HG03135 (cell line): ENCODE measurements at regions not wholly inside any gene's neighbourhood (a gene's known extent, or its start where the extent isn't known, plus 50 kb on each side); places are given as distances from the start of the nearest gene placed in this dataset.
"Not testable (repeated sequence)": the region's sequence is repeated elsewhere in the genome, so short reads cannot be mapped to it uniquely, and the experiment has no call there.

Source experiments
- ATAC-seq: cut with Tn5 transposase; IDR thresholded peaks from one replicate; pipeline ENCODE4 v1.9.1; 2021; ENCODE audit warnings: mild to moderate bottlenecking, moderate library complexity; ENCODE audit not compliant: unreplicated experiment

DNA sequence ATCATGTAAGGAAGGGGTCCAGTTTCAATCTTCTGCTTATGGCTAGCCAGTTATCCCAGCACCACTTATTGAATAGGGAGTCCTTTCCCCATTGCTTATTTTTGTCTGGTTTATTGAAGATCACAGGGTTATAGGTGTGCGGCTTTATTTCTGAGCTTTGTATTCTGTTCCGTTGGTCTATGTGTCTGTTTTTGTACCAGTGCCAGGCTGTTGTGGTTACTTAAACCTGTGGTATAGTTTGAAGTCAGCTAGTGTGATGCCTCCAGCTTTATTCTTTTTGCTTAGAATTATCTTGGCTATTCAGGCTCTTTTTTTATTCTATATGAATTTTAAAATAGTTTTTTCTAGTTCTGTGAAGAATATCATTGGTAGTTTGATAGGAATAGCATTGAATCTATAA, 234.6 kb upstream of the CASK start:
- not testable (repeated sequence) for ATAC-seq

DNA sequence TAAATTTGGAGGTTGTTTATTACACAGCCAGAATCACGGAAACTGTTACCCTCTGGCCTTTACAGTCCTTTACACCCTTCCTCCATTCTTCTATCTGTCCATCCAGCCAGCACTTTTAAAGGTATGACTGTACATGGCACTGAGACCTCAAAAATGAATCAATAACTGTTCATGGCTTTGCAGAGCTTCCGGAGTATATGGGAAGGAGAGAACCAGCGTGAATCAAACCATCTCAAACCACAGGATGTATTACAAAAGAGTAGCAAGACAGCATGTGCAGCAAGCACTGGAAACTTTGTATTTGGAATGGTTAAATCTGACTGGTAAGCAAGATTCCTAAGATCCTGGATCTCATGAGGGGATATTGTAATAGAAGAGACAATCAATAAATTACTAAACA, 228.5 kb upstream of the CASK start:
- ATAC-seq, result no peak

DNA sequence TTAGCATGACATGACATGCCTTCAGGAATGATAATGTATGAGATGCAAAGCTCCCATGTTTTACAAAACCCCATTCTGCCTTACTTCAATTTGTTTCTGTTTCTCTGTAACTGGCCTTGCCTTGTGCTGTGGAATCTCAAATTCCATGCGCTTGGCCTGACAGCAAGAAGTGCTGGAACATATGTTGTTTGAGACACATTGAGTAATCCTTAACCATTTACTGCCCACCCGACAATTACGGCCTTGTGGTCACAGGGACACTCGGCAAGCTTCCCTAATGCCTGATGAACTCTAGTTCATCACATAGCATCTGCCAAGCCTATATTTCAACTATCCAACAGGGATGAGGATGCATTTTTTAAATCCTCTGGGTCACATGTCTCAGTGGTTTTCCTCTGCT, 226.4 kb upstream of the CASK start:
- ATAC-seq, result no peak

DNA sequence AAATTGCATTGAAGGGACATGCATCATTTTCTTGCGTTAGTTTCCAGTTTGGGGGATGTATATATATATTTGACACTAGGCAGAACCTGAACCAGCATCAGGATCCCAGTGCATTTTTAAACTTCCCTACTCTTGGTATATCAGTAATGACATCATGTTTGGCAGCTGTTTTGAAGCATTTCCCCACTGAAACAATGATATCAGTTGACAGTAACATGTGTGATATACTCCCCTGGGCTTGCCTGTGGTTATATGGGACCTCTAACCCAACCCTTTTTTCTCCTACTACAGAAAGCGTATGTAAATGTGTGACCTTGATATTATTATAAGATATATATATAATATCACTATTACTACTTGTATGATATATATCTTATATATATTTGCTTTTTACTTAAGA, 225.9 kb upstream of the CASK start:
- no peak for ATAC-seq

DNA sequence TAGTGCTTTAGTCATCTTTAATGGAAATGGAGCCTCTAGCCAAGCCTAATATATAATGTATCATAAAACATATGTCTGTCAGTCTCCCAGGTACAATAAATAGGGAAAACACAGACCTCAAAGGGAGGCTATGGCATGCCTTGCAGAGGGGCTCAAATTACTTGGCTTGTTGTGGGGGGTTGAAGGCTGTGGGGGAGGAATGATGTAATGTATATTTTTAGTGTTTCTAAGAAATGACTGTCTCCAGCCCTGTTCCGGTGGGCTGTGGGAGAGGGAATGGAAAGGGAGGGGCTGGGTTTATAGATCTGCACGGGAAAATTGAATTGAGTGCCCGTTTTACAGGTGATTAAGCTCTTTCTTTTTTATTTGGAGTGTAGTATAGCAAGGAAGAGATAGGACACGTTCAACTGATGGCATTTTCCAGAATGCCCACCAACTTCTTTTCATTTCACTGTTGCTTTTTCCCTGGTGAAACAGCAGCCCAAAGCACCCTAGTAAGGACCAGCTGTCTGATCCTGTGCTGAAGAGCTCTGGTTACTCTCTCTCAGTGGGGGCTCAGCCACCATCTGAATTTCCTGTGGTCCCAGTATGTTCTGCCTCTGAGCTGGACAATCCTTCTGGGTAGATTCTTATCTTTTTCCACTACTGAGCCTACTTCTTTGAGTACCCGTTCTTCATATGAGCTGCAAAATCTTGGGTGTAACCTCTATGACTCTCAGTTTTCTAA, 220.7 kb upstream of the CASK start:
- ATAC-seq, result no peak

DNA sequence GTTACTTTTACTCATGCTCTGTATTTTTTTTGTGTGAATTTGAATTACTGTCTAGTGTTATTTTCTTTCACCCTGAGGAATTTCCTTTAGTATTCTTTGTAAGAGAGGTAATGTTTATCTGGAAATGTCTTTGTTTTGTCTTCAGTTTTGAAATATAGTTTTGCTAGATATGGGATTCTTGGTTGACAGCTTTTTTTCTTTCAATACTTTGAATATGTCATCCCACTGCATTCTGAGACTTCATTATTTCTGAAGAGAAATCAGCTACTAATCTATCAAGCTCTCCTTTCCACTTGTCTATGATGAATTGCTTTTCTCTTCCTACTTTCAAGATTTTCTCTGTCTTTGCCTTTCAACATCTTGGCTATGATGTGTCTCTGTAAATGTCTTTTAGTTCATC, 217.0 kb upstream of the CASK start:
- ATAC-seq, result no peak

DNA sequence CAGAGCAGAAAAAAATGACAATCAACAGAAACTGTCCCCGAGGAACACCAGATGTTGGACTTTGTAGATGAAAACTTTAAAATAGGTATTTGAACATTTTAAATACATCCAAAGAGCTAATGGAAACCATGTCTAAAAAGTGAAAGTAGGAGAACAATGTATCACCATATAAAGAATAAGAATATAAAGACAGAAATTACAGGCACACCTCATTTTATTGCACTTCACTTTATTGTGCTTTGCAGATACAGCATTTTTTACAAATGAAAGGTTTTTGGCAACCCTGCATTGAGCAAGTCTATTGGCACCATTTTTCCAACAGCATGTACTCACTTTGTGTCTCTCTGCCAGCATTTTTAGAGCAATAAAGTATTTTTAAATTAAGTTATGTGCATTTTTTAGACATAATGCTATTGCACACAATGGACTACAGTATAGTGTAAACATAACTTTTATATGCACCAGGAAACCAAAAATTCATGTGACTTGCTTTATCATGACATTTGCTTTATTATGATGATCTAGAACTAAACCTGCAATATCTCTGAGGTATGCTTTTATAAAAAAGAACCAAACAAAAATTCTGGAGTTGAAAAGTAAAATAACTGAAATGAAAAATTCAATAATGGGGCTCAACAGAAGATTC, 212.4 kb upstream of the CASK start:
- ATAC-seq, result no peak

DNA sequence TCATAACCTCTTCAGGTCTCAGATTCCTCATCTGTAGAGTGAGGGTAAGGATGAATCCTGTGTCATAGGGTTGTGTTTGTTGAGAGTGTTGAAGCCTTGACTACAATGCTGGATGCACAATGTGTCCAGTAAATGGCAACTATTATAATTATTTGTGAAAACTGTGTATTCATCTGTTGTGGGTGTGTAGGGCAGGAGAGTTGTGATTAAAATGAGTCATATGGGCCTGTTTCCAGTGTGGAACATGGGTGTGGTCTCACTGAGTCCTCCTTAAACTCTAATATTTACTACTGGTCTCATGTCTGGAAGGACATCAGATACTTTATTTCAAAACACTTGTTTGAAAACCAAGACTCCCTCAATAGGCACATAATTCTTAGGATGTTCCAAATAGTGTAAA, 208.5 kb upstream of the CASK start:
- no peak for ATAC-seq

DNA sequence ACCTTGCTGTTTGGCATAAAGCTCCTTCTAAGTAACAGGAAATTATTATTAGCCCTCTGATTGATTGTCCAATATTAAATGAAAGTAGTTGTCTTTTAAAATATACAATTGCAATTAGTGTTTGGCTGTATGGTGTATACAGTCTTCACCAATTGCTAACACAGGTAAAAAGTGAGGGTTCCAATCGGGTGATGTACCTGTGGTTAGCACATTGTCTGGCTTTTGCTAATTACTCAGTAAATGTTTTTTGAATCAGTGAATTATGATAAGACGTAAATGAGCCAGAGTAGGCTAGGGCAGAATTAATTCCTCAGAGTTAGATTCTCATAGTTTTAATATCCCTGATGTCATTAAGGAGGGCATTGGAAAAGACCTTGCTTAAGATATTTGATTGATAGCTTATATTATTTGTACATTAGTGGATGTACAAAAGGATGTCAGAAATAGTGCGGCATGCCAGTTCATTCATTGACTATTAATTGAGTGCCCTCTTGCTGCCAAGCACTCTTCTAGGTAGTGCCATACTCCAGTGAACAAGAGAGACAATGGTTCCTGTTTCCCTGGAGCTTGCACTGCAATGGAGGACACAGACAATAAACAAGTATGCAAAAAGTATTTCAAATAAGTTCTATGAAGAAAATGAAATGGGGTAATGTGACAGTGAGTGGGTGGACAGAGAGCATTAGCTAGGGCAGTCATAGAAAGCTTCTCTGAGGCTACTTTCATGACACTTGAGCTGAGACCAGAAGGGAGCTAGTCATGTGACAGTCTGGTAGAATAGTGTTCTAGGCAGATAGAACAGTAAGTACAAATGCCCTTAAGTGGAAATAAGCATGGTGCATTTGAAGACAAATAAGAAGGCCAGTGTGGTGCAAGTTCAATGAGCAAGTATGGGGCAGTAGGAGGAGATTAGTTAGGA, 205.9 kb upstream of the CASK start:
- ATAC-seq, result no peak

DNA sequence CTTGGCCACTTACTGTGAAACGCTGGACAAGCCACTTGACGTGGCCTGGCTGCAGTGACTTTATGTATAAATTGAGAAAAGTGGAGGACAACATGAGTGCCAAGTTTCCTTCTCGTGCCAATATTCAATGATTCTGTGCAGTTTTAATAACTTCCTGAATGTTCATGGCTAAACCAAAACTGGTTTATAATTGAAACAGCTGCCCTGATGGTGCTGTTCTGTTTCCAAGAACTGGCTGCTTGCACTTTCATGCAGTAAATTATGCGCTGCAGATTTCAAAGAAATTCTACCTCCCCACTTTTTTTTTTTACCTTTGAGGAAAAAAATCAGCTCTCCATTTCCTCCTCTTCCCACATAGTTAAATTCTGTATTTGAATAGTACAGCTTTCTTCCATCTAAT, 205.2 kb upstream of the CASK start:
- ATAC-seq, result no peak

DNA sequence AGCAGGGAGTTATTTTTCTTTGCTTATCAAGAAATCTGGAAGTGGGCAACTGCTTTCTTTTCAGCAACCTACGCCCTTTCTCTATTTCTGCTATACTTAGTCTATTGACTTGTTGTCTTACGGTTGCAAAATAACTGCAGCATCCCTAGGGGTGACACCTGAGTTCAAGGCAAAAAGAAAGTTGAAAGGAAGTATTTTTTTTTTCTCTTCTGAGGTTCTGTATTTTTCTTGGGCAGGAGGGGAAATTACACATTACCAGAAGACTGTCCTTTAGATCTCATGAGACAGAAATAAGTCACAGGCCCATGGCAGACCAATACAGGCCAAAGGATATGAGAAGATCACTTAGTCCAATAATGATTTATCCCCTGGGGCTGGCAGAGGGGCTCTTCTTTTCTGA, 204.7 kb upstream of the CASK start:
- peak; percentile 52 for ATAC-seq

DNA sequence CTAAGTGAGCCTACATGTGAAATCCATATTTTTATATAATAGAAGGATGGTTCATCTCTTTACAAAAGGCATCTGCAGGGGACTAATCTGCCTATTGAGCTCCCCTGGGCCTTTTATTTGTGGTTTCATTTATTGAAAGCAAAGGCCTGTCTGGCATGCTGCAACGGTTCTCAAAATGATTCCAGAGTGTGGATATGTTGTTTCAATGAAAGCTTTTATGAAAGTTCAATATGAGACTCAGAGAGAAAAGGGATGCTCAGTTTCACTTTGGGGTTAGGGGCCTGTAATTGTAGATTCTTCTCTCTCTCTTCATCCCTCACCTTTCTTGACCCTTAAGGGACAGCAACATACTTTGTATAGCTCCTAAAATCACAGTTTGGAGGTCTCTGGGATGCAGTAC, 204.2 kb upstream of the CASK start:
- ATAC-seq, result no peak

DNA sequence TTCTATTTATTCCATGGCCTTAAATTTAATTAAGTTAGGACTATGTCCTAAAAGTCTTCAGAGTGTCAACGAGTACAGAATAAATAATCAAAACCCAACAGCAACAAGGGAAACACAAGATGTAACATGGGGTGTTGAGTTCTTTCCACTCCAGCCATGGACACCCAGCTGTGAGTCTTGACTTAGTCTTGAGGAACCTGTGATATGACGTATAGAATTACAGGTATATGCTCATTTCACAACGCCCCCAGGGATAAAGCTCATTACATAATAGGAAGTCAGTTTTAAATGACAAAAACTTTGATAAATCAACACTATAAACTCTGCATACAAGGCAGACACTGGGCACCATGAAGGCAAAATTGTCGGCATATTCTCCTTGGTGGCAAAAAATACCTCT, 200.0 kb upstream of the CASK start:
- ATAC-seq, result no peak

DNA sequence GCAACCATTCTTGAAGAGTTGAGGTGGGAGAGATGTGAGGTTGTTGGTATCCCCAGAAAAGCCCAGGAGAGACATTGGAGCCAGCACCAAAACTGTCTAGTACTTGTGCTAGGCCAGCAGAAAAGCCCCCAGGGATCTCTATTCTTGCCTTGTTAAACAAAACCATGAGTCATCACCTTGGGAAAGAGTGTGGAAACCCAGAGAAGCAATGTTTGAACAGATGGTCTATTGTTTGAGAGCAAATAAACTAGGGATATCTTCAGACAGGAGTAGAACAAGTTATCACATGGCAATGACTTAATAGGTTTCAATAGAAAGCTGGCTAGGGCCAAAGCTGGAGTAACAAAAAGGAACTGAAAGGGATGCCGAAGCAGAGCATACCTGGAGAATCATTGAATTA, 195.7 kb upstream of the CASK start:
- ATAC-seq, result no peak

DNA sequence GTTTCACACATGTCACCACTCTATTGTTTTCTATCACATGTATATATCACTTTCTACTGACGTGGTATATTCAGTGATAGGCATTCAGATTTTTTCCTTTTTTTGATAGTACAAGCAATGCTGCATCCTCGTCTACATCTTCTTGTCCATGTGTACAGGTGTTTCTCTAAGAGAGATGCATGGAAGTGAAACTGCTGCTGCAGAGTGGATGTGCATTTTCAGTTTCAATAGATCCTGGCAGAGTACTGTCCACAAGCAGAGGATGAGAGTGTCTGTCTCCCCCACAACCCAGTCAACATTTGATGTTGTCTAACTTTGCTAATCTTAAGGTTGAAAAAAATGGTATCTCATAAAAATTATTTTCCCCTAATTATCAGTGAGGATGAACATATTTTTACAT, 194.0 kb upstream of the CASK start:
- peak; percentile 83 for ATAC-seq

DNA sequence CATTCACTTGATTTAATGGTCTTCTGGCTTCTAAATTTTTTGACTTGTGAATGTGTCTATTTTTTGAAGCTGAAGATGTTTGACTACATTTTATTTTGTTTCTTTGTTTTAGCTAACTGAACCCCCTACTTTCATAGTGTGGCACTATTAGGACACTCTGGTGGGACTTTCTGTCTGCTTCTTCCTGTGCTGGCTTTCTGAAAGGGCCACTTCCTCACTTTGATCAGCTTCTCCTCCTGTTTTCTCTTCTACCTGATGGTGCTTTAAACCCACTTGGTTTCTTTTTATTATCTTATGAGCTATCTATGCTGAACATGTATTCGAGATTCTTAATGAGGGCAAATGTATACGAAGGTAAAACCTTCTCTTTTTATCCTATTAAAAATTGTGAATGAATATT, 186.1 kb upstream of the CASK start:
- no peak for ATAC-seq

DNA sequence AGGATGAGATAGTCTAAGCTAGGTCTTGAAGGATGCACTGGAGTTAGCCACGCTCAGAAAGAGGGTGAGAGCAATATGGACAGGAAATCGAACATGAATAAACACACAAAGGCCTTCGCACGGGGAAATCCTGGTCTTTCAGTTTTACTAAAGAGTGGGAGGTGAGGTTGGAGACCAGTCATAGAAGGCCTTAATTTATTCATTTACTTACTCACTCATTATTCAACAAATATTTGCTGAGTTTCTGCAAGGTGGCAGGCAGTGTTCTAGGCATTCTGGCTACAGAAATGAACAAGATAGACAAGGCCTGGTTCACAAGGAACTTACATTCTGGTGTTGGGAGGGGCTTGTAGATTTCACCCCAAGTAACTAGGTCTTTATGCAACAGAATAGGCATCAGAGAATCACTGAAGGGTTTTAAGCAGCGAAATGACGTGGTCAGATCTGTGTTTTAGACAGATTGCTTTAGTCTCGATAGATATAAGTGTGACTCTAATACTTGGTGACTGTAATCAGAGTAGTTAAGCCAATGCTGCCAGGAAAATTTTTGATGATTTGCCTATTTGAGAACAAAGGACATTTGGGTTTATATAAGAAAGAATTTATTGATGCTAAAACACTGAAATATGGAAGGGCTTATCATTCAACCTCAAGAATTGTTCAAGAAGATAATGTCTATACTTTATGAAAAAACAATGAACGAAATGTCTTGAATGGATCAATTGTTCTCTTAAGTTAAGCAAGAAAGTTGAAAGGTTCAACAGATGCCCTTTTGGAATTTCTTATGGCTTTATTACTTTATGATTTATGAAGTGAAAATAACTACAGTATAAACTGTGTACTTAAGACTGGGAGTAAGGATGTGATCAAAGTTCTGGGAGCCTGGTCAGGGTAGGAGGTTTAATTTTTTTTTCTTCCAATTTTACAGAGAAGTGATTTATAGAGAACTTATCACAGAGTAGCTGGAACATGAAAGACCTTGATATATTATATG, 184.4 kb upstream of the CASK start:
- no peak for ATAC-seq

DNA sequence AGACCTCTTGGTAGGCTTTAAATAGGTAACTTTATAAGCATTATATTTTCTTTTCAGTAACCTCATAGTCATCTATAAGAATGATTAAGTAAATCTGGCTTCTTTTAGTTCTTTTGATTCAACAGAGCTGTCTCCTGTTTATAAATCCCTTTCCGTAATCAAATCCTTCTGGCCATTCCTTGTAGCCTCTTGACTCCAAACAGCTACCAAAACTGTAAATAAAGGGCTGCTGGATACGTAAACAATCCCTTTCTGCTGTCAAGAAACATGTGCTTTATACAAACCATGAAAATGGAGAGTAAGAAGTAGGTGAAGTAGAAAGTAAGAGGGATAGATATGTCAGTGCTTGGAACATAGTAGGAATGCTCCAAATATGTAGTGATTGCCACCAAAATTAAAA, 183.2 kb upstream of the CASK start:
- ATAC-seq, result no peak

DNA sequence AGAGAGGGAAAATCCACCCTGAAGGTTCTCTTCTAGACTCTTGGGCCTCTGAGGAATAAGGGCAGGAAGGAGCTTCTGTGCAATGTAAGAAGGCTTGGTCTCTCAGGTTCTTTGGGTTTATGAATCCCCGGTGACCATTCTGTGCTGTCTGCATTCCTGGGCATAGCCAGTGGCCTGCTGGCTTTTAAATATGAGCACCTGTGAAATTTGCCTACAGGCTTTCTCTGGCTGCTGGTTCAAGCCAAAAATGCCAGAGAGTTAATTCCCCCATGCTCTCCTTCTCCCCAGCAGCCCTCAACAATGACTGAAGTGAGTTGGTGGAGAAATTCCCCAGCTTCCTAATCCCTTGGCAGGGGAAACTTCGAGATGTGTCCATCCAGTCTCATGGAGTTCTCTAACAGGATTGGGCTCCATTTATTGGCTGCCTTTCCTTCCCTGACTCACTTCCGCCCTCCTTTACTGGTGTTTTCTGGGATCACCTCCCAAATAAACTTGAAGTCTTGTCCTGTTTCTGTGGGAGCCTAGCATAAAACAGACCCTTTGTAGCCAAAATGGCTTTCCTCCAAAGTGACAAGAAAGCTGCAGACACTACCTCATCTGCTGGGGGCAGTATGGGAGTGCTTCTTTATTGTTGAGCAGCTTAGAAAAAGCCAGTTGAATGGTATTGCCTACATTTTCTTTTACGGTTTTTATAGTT, 179.4 kb upstream of the CASK start:
- ATAC-seq, result no peak

DNA sequence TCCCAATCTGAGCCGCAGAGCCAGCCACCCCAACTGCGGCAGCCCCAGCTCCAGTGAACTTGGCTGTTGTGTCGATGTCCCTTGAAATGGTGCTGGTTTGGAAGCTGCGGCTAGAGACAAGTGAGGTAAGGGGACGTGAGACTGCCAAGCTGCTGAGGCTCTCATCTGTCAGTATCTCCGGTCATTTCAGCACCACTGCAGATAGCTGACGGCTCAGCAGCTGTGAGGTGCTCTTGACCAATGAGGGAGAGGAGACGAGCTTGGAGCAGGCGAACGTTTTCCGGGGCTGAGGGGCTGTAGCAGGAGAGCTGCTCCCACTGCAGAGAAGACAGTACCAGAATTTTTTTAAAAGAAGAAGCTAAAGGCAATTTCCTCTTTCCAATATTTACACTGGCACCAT, 175.5 kb upstream of the CASK start:
- ATAC-seq, result no peak
